Peyer's patch (tissue), 4 donors: ENCODE measurements at regions not wholly inside any gene's neighbourhood (a gene's known extent, or its start where the extent isn't known, plus 50 kb on each side); places are given as distances from the start of the nearest gene placed in this dataset.

ENCODE experiments used
- CTCF ChIP-seq, 6 experiments: fragments of 450-650 bp in 4 of 6; fragments of 200-600 bp in 2 of 6; sonication (generic) in 1 of 6; IDR thresholded peaks; one replicate each; pipeline ENCODE4 v1.5.1; 2017 to 2019; ENCODE audit warnings: antibody characterized with exemption in 6 of 6, mild to moderate bottlenecking in 3 of 6, moderate library complexity in 1 of 6
- POLR2A ChIP-seq, 2 donors: fragments of 450-650 bp; IDR thresholded peaks; one replicate each; pipeline ENCODE4 v1.5.1; 2017; ENCODE audit warnings: antibody characterized with exemption in 2 of 2, mild to moderate bottlenecking in 2 of 2, moderate library complexity in 2 of 2

- no peak for TF ChIP-seq CTCF (IDR thresholded peaks at IDR 0.05)
- no peak for TF ChIP-seq POLR2A (IDR thresholded peaks at IDR 0.05)
These were observed 373.4 kb upstream of the IRX4 start for GRCh38 chr5:2255915-2256690.
